Esophagus muscularis mucosa (tissue), 4 donors: ENCODE measurements at regions not wholly inside any gene's neighbourhood (a gene's known extent, or its start where the extent isn't known, plus 50 kb on each side); places are given as distances from the start of the nearest gene placed in this dataset.
"Not testable (repeated sequence)": the region's sequence is repeated elsewhere in the genome, so short reads cannot be mapped to it uniquely, and the experiment has no call there.

Experiments used
- DNase-seq: peaks from one replicate; pipeline ENCODE4 v3.0.0-alpha.2; 2017; ENCODE audit errors: extremely low spot score
- H3K27ac ChIP-seq, 4 donors: fragments of 200-600 bp; sonication (generic); replicated peaks in 1 of 4; 1 replicate in 3 of 4; 2 replicates in 1 of 4; pipeline ENCODE4 v1.5.1; 2016 to 2019; ENCODE audit warnings: mild to moderate bottlenecking in 1 of 4
- H3K27me3 ChIP-seq, 4 donors: fragments of 200-600 bp; sonication (generic); one replicate each; pipeline versions ENCODE4 v1.5.1 to v1.6.0; 2016 to 2019
- H3K36me3 ChIP-seq, 4 donors: fragments of 200-600 bp; sonication (generic); one replicate each; pipeline ENCODE4 v1.5.1; 2016 to 2019
- H3K4me1 ChIP-seq, 4 donors: fragments of 200-600 bp; sonication (generic); one replicate each; pipeline ENCODE4 v1.5.1; 2016 to 2019
- H3K4me3 ChIP-seq, 4 donors: fragments of 200-600 bp; sonication (generic); 1 replicate in 2 of 4; 2 replicates in 2 of 4; pipeline ENCODE4 v1.5.1; 2016 to 2019; ENCODE audit warnings: mild to moderate bottlenecking in 4 of 4, moderate library complexity in 1 of 4
- H3K9me3 ChIP-seq, 4 donors: fragments of 200-600 bp; sonication (generic); 1 replicate in 3 of 4; 2 replicates in 1 of 4; pipeline ENCODE4 v1.5.1; 2016 to 2019
- CTCF ChIP-seq, 3 experiments: fragments of 200-600 bp in 2 of 3; fragments of 450-650 bp in 1 of 3; sonication (generic) in 2 of 3; IDR thresholded peaks; one replicate each; pipeline ENCODE4 v1.5.1; 2017 to 2019; ENCODE audit warnings: antibody characterized with exemption in 3 of 3, mild to moderate bottlenecking in 2 of 3, moderate library complexity in 1 of 3
- EP300 ChIP-seq: sonication (generic); formaldehyde crosslinking; IDR thresholded peaks from one replicate; pipeline ENCODE4 v1.6.1; 2017; ENCODE audit warnings: antibody characterized with exemption
- POLR2A ChIP-seq: fragments of 450-650 bp; IDR thresholded peaks from one replicate; pipeline ENCODE4 v1.6.1; 2017; ENCODE audit warnings: antibody characterized with exemption, moderate library complexity, mild to moderate bottlenecking, low read depth
- POLR2AphosphoS5 ChIP-seq, 2 donors: sonication (generic); formaldehyde crosslinking; IDR thresholded peaks; one replicate each; pipeline ENCODE4 v1.6.1; 2017; ENCODE audit warnings: antibody characterized with exemption in 2 of 2
- WGBS: methylation state at CpG from one replicate; pipeline ENCODE4 v1.1.5; 2018; 5-methylcytosine and 5-hydroxymethylcytosine counted together
- intact Hi-C: fragments of 100-400 bp; cut with DNase I; formaldehyde crosslinking; loops from one replicate; pipeline ENCODE4 v1.15.1; 2023

DNA sequence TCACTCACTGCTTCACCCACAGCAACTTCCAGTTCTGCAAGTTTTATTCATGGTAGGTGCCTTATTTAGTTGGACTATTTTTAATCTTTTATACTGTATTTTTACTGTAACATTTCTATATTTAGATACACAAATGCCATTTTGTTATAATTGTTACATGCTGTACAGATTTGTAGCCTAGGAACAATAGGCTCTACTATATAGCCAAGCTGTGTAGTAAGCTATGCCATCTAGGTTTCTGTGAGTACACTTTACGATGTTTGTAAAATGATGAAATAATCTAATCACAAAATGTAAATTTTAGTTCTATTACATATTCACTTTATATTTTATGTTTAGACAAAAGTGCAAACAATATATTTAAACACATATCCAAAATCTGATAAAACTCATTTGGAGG, 1187.8 kb downstream of the TECRL start:
- WGBS = 97% methylated on average over 1 of the region's 1 CpG
- no peak for DNase-seq

GRCh38 chr4:63218856-63219255, 1190.4 kb downstream of the TECRL start:
- TF ChIP-seq POLR2AphosphoS5 (IDR thresholded peaks at IDR 0.05) (no peak), EP300 (no peak), CTCF (IDR thresholded peaks at IDR 0.05) (no peak), POLR2A (no peak)
- Histone ChIP-seq H3K27me3 (no peaks in the 10 kb centered on the region), H3K4me1 (no peaks in the 10 kb centered on the region), H3K4me3 (no peak overlapping the region), H3K36me3 (no peaks in the 10 kb centered on the region), H3K27ac (no peak overlapping the region), H3K9me3 (peaks cover 0 to 11% (median 1%) of the 10 kb centered on the region in 4 donors)
- 81% methylated on average over 7 of the region's 7 CpGs for WGBS
- intact Hi-C loops = no loop called here
- DNase-seq = no peak

More for the DNA sequence above, 1187.8 kb downstream of the TECRL start:
- Histone ChIP-seq H3K27ac (no peak overlapping the region), H3K4me3 (no peak overlapping the region), H3K27me3 (no peaks in the 10 kb centered on the region), H3K4me1 (no peaks in the 10 kb centered on the region), H3K36me3 (no peaks in the 10 kb centered on the region), H3K9me3 (peaks cover 0 to 10% (median 2%) of the 10 kb centered on the region in 4 donors)
- intact Hi-C loops = no loop called here
- TF ChIP-seq CTCF (IDR thresholded peaks at IDR 0.05) = no peak
- TF ChIP-seq EP300 = no peak
- TF ChIP-seq POLR2AphosphoS5 (IDR thresholded peaks at IDR 0.05) = no peak
- no peak for TF ChIP-seq POLR2A

- H3K4me1 ChIP-seq = peaks cover 0 to 8% (median 3%) of the 10 kb centered on the region in 4 donors
- intact Hi-C loops = no loop called here
- H3K9me3 ChIP-seq = peaks cover 0 to 11% (median 0%) of the 10 kb centered on the region in 4 donors
- no peak for DNase-seq
- H3K27ac ChIP-seq = no peak overlapping the region
- no peak for TF ChIP-seq CTCF (IDR thresholded peaks at IDR 0.05)
- no peak for TF ChIP-seq EP300
- no peak for TF ChIP-seq POLR2A
- TF ChIP-seq POLR2AphosphoS5 (IDR thresholded peaks at IDR 0.05) = no peak
- no peak overlapping the region for H3K4me3 ChIP-seq
- H3K36me3 ChIP-seq = no peaks in the 10 kb centered on the region
- no peaks in the 10 kb centered on the region for H3K27me3 ChIP-seq
Measured at GRCh38 chr4:63214076-63214475, 1195.2 kb downstream of the TECRL start.

DNA sequence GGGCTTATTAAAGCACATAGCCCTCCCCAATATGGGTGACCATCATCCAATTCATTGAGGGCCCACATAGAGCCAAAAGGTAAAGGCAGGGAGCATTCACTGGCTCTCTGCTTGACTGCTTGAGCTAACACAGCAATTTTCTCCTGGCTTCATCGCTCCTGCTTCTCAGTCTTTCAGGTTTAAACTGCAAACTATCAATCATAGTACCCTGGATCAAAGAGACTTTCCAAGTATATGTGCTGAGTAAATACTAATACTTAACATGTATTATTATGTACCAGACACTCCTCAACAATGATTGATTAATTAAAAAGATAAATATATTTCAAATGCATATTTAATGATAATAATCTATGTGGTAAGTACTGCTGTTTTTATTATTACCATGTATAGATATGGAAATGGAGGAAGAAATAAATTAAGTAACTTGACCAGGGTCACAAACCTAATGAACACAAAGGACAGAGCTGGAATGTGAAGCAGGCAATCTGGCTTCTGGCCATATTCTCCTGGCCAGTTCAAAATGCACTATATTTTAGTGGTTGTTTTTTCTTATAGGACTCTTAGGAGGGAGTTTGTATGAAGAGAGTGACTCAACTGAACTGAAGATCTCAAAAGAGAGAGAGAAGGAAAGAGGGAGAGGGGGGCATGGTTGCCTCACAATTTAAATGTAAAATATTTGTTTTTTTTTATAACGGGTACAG, 1197.3 kb downstream of the TECRL start:
- 66% methylated on average over 2 of the region's 2 CpGs for WGBS

GRCh38 chr4:63211375-63211774, 1197.9 kb downstream of the TECRL start:
- peaks cover 0 to 8% (median 3%) of the 10 kb centered on the region in 4 donors for H3K4me1 ChIP-seq
- no peaks in the 10 kb centered on the region for H3K27me3 ChIP-seq
- H3K27ac ChIP-seq = no peak overlapping the region
- no peaks in the 10 kb centered on the region for H3K36me3 ChIP-seq
- intact Hi-C loops = no loop called here
- no peak overlapping the region for H3K4me3 ChIP-seq
- 64% methylated on average over 2 of the region's 2 CpGs for WGBS
- no peak for TF ChIP-seq EP300
- TF ChIP-seq POLR2AphosphoS5 (IDR thresholded peaks at IDR 0.05) = no peak
- TF ChIP-seq POLR2A = no peak
- TF ChIP-seq CTCF (IDR thresholded peaks at IDR 0.05) = no peak
- DNase-seq = no peak
- H3K9me3 ChIP-seq = peaks cover 0 to 6% (median 0%) of the 10 kb centered on the region in 4 donors

More for the DNA sequence above, 1197.3 kb downstream of the TECRL start:
- DNase-seq = no peak
- no peak overlapping the region for H3K4me3 ChIP-seq
- peaks cover 0 to 6% (median 0%) of the 10 kb centered on the region in 4 donors for H3K9me3 ChIP-seq
- H3K36me3 ChIP-seq = no peaks in the 10 kb centered on the region
- no peak for TF ChIP-seq POLR2AphosphoS5 (IDR thresholded peaks at IDR 0.05)
- peaks cover 0 to 8% (median 3%) of the 10 kb centered on the region in 4 donors for H3K4me1 ChIP-seq
- no peak overlapping the region for H3K27ac ChIP-seq
- intact Hi-C loops = no loop called here
- no peaks in the 10 kb centered on the region for H3K27me3 ChIP-seq

GRCh38 chr4:63193029-63193428, 1216.2 kb downstream of the TECRL start:
- H3K4me3 ChIP-seq, H3K36me3 ChIP-seq, H3K9me3 ChIP-seq, H3K27ac ChIP-seq, DNase-seq, H3K4me1 ChIP-seq, intact Hi-C loops, H3K27me3 ChIP-seq: not testable (repeated sequence)
- 97% methylated on average over 3 of the region's 3 CpGs for WGBS
